Transverse colon (tissue), 4 donors: ENCODE measurements at regions not wholly inside any gene's neighbourhood (a gene's known extent, or its start where the extent isn't known, plus 50 kb on each side); places are given as distances from the start of the nearest gene placed in this dataset.

Experiments used
- DNase-seq: peaks from one replicate; pipeline ENCODE4 v3.0.0-alpha.2; 2019
- H3K27ac ChIP-seq, 4 donors: fragments of 200-600 bp; sonication (generic); 2 replicates each; pipeline ENCODE4 v1.5.1; 2016 to 2018; ENCODE audit warnings: inconsistent platforms in 4 of 4
- H3K27me3 ChIP-seq: fragments of 200-600 bp; sonication (generic); 2 replicates; pipeline ENCODE4 v1.5.1; 2017; ENCODE audit warnings: inconsistent platforms
- H3K36me3 ChIP-seq, 4 donors: fragments of 200-600 bp; sonication (generic); 2 replicates each; pipeline ENCODE4 v1.5.1; 2017 to 2019; ENCODE audit warnings: inconsistent platforms in 4 of 4
- H3K4me1 ChIP-seq, 4 donors: fragments of 200-600 bp; sonication (generic); 2 replicates each; pipeline ENCODE4 v1.5.1; 2017 to 2020; ENCODE audit warnings: inconsistent platforms in 4 of 4
- H3K4me3 ChIP-seq, 4 donors: fragments of 200-600 bp; sonication (generic); 1 replicate in 1 of 4; 2 replicates in 3 of 4; pipeline versions ENCODE4 v1.5.1 to v1.6.1; 2017 to 2019; ENCODE audit warnings: inconsistent platforms in 4 of 4
- H3K9me3 ChIP-seq, 2 donors: fragments of 200-600 bp; sonication (generic); 2 replicates each; pipeline ENCODE4 v1.5.1; 2017 to 2019; ENCODE audit warnings: inconsistent platforms in 2 of 2
- CTCF ChIP-seq, 5 experiments: fragments of 200-600 bp in 3 of 5; fragments of 450-650 bp in 2 of 5; sonication (generic) in 3 of 5; IDR thresholded peaks; 1 replicate in 2 of 5; 2 replicates in 3 of 5; pipeline ENCODE4 v1.5.1; 2016 to 2017; ENCODE audit warnings: antibody characterized with exemption in 5 of 5, inconsistent platforms in 3 of 5, mild to moderate bottlenecking in 2 of 5, moderate library complexity in 1 of 5
- EP300 ChIP-seq: sonication (generic); formaldehyde crosslinking; IDR thresholded peaks from one replicate; pipeline ENCODE4 v1.6.1; 2017; ENCODE audit warnings: antibody characterized with exemption, low read depth
- POLR2A ChIP-seq: fragments of 450-650 bp; IDR thresholded peaks from one replicate; pipeline ENCODE4 v1.6.1; 2016; ENCODE audit warnings: antibody characterized with exemption, mild to moderate bottlenecking, moderate library complexity
- POLR2AphosphoS5 ChIP-seq, 3 donors: sonication (generic); formaldehyde crosslinking; IDR thresholded peaks; one replicate each; pipeline ENCODE4 v1.6.1; 2016; ENCODE audit warnings: antibody characterized with exemption in 3 of 3
- WGBS, 2 donors: methylation state at CpG; one replicate each; pipeline ENCODE4 v1.1.5; 2018; ENCODE audit warnings: low coverage in 1 of 2; 5-methylcytosine and 5-hydroxymethylcytosine counted together
- in situ Hi-C, 4 donors: fragments of 200-750 bp; cut with MboI; loops; one replicate each; pipeline versions ENCODE4 v1.15.0 to v1.15.1; 2017; ENCODE audit warnings: low sequenced_read_pairs in 3 of 4, low pct_ligation_motif_present in 1 of 4, low pct_unique_long_range_greater_than_20kb in 1 of 4
- intact Hi-C: fragments of 100-400 bp; cut with DNase I; formaldehyde crosslinking; loops from one replicate; pipeline ENCODE4 v1.15.1; 2023; ENCODE audit warnings: low total_unique reads

- no peaks in the 10 kb centered on the region for H3K4me1 ChIP-seq
- no peak for DNase-seq
- WGBS, 2 donors, result 60 to 75% methylated on average over 2 of the region's 2 CpGs
- no peak for TF ChIP-seq CTCF (IDR thresholded peaks at IDR 0.05)
- TF ChIP-seq POLR2A, result no peak
- no peak for TF ChIP-seq EP300
- no peak for TF ChIP-seq POLR2AphosphoS5 (IDR thresholded peaks at IDR 0.05)
- no peaks in the 10 kb centered on the region for H3K36me3 ChIP-seq
- in situ Hi-C loops (no loop called here), intact Hi-C loops (no loop called here)
- no peak overlapping the region for H3K27ac ChIP-seq
- no peak overlapping the region for H3K4me3 ChIP-seq
- no peaks in the 10 kb centered on the region for H3K9me3 ChIP-seq
- no peaks in the 10 kb centered on the region for H3K27me3 ChIP-seq
These were observed 546.3 kb downstream of the PRDM9 start for GRCh38 chr5:24053737-24054136.

GRCh38 chr5:24059006-24059405 is 551.6 kb downstream of the PRDM9 start:
- Histone ChIP-seq H3K27ac (no peak overlapping the region), H3K4me1 (no peaks in the 10 kb centered on the region), H3K9me3 (no peaks in the 10 kb centered on the region), H3K36me3 (no peaks in the 10 kb centered on the region), H3K4me3 (no peak overlapping the region), H3K27me3 (no peaks in the 10 kb centered on the region)
- intact Hi-C loops (no loop called here), in situ Hi-C loops (no loop called here)
- no peak for TF ChIP-seq EP300
- no peak for TF ChIP-seq CTCF (IDR thresholded peaks at IDR 0.05)
- no peak for TF ChIP-seq POLR2A
- no peak for TF ChIP-seq POLR2AphosphoS5 (IDR thresholded peaks at IDR 0.05)
- 74% methylated on average over 2 of the region's 2 CpGs; no CpG with 5 or more reads in 1 of the 2 donors for WGBS, 2 donors
- DNase-seq, result no peak

GRCh38 chr5:24059716-24060115 is 552.3 kb downstream of the PRDM9 start:
- intact Hi-C loops, result no loop called here
- in situ Hi-C loops, result no loop called here
- TF ChIP-seq POLR2AphosphoS5 (IDR thresholded peaks at IDR 0.05), result no peak
- no peaks in the 10 kb centered on the region for H3K36me3 ChIP-seq
- H3K27ac ChIP-seq, result no peak overlapping the region
- DNase-seq, result no peak
- H3K27me3 ChIP-seq, result no peaks in the 10 kb centered on the region
- no peak overlapping the region for H3K4me3 ChIP-seq
- no peaks in the 10 kb centered on the region for H3K4me1 ChIP-seq
- WGBS, 2 donors, result 79 to 88% methylated on average over 4 of the region's 4 CpGs
- H3K9me3 ChIP-seq, result no peaks in the 10 kb centered on the region

DNA sequence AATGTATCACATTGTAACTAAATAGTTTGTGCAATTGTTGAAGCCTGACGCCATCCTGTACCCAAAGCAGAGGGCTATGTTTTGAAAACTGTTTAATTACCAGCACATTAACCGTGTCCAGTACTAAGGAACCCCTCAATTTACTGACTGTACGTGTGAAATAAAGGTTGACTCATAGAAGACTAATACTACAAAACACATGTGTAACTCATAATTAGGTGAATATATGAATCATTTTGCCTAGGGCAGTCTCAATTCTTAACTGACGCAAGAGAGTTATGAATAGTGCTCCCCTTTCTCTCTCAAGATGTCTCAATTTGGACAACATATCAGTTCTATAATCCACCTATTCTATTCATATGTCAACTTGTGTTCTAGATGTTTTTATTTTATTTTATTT is 558.4 kb downstream of the PRDM9 start:
- in situ Hi-C loops, result no loop called here
- TF ChIP-seq POLR2AphosphoS5 (IDR thresholded peaks at IDR 0.05) (no peak), POLR2A (no peak), CTCF (IDR thresholded peaks at IDR 0.05) (no peak), EP300 (no peak)
- Histone ChIP-seq H3K27ac (no peak overlapping the region), H3K4me1 (no peaks in the 10 kb centered on the region), H3K36me3 (no peaks in the 10 kb centered on the region), H3K4me3 (no peak overlapping the region), H3K9me3 (no peaks in the 10 kb centered on the region), H3K27me3 (no peaks in the 10 kb centered on the region)
- DNase-seq, result no peak
- intact Hi-C loops, result no loop called here
- WGBS, 2 donors, result 80 to 83% methylated on average over 4 of the region's 4 CpGs

GRCh38 chr5:24067208-24067607 is 559.8 kb downstream of the PRDM9 start:
- H3K9me3 ChIP-seq, result no peaks in the 10 kb centered on the region
- no peaks in the 10 kb centered on the region for H3K36me3 ChIP-seq
- no peaks in the 10 kb centered on the region for H3K4me1 ChIP-seq
- H3K27ac ChIP-seq, result no peak overlapping the region
- H3K4me3 ChIP-seq, result no peak overlapping the region
- in situ Hi-C loops (no loop called here), intact Hi-C loops (no loop called here)
- 93 to 100% methylated on average over 1 to 2 of the region's 2 CpGs for WGBS, 2 donors
- DNase-seq, result no peak
- TF ChIP-seq CTCF (IDR thresholded peaks at IDR 0.05), result no peak
- no peak for TF ChIP-seq POLR2AphosphoS5 (IDR thresholded peaks at IDR 0.05)
- TF ChIP-seq EP300, result no peak
- TF ChIP-seq POLR2A, result no peak
- no peaks in the 10 kb centered on the region for H3K27me3 ChIP-seq
